ENCODE measurements at regions not wholly inside any gene's neighbourhood (a gene's known extent, or its start where the extent isn't known, plus 50 kb on each side); places are given as distances from the start of the nearest gene placed in this dataset.
"Not testable (repeated sequence)": the region's sequence is repeated elsewhere in the genome, so short reads cannot be mapped to it uniquely, and the experiment has no call there.

DNA sequence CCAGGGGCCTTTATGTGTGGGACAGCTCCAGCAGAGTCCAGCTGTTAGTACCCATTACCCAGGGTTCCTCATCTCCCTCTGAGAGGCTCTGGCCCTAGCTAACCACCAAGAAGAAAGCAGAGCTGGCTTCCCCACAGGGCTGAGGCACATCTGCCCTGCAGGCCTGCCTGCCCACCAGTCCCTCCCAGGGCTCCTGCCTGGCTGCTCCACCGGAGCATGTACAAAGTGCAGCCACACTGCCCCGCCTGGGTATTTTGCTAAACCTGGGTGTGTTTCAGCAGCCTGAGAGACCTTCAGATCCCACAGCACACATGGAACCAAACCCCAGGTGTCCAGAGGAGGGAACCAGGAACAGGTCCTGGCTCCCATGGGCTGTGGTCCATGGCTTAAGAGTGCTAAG lies 500.4 kb upstream of the KLHL4 start:
- no peak for DNase-seq
- TF ChIP-seq POLR2A (IDR thresholded peaks at IDR 0.05; ENCODE audit: low read length) (no peak), GATA1 (IDR thresholded peaks at IDR 0.05; ENCODE audit: low read depth, low read length) (no peak)

DNA sequence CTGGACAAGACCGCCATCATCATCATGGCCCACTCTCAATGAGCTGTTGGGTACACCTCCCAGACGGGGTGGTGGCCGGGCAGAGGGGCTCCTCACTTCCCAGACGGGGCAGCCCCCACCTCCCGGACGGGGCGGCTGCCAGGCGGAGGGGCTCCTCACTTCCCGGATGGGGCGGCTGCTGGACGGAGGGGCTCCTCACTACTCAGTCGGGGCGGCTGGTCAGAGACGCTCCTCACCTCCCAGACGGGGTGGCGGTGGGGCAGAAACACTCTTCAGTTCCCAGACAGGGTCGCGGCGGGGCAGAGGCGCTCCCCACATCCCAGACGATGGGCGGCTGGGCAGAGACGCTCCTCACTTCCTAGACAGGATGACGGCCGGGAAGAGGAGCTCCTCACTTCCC lies 484.5 kb upstream of the KLHL4 start:
- not testable (repeated sequence) for DNase-seq

DNA sequence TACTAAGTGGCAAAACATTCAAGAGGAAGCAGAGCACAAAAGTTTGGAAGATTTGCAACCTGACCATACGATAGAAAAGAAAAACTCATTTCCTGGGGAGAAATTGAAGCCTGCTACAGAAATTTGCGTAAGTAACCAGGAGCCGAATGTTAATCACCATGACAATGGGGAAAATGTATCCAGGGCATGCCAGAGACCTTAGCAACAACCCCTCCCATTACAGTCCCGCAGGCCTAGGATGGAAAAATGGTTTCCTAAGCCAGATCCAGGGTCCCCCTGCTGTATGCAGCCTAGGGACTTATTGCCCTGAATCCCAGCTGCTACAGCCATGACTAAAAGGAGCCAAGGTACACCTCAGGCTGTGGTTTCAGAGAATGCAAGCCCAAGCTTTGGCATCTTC lies 472.2 kb upstream of the KLHL4 start:
- TF ChIP-seq POLR2A (IDR thresholded peaks at IDR 0.05; ENCODE audit: low read length) (no peak), GATA1 (IDR thresholded peaks at IDR 0.05; ENCODE audit: low read depth, low read length) (no peak)
- DNase-seq = no peak

- TF ChIP-seq POLR2A (IDR thresholded peaks at IDR 0.05; ENCODE audit: low read length) = no peak
- no peak for TF ChIP-seq GATA1 (IDR thresholded peaks at IDR 0.05; ENCODE audit: low read depth, low read length)
- no peak for DNase-seq
Measured at GRCh38 chrX:87049567-87049966, 468.0 kb upstream of the KLHL4 start.

GRCh38 chrX:87063642-87064041 lies 454.0 kb upstream of the KLHL4 start:
- TF ChIP-seq POLR2A (IDR thresholded peaks at IDR 0.05; ENCODE audit: low read length) = no peak
- TF ChIP-seq GATA1 (IDR thresholded peaks at IDR 0.05; ENCODE audit: low read depth, low read length) = no peak
- no peak for DNase-seq

DNA sequence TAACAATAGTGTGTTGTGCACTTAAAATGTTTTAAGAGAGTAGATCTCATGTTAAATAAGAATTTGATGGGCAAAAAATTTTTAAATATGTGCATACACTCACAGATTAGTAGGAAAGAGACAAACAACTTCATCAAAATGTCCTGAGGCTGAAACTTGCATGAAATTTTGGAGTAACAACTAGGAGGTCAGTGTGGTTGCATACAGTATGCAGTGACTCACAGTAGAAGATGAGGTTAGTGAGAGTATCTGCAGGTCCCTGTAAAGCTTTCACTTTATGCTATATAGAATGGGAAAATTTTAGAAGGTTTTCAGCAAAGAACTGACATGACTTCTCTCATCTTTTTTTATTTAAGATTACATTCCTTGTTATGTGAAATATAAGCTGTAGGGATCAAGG lies 453.1 kb upstream of the KLHL4 start:
- TF ChIP-seq GATA1 (IDR thresholded peaks at IDR 0.05; ENCODE audit: low read depth, low read length) = no peak
- TF ChIP-seq POLR2A (IDR thresholded peaks at IDR 0.05; ENCODE audit: low read length) = no peak
- no peak for DNase-seq

GRCh38 chrX:87067795-87068369 lies 449.7 kb upstream of the KLHL4 start:
- TF ChIP-seq GATA1 (IDR thresholded peaks at IDR 0.05; ENCODE audit: low read depth, low read length) (no peak), POLR2A (IDR thresholded peaks at IDR 0.05; ENCODE audit: low read length) (no peak)
- no peak for DNase-seq

GRCh38 chrX:87078231-87078630 lies 439.4 kb upstream of the KLHL4 start:
- no peak for DNase-seq
- TF ChIP-seq GATA1 (IDR thresholded peaks at IDR 0.05; ENCODE audit: low read depth, low read length) (no peak), POLR2A (IDR thresholded peaks at IDR 0.05; ENCODE audit: low read length) (no peak)

GRCh38 chrX:87098477-87098876 lies 419.1 kb upstream of the KLHL4 start:
- no peak for TF ChIP-seq GATA1 (IDR thresholded peaks at IDR 0.05; ENCODE audit: low read depth, low read length)
- no peak for TF ChIP-seq POLR2A (IDR thresholded peaks at IDR 0.05; ENCODE audit: low read length)
- no peak for DNase-seq

DNA sequence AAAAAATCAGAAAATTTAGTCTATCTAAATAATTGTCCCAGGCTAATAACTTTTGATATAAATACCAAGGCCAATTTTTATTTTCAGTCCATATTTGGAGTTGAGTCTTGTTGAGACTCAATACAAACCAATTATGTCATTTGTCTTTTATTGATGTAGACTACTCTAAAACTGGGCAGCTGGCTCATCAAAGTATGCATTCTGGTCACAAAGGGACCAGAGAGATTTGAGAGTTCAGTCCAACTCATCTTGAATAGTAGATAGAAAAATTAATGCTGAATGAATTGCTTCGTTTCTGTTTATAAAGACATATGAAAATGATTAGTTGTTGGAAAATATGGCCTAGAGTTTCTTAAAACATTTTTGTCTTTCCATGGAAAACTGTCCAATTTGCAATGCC lies 412.5 kb upstream of the KLHL4 start:
- no peak for DNase-seq
- TF ChIP-seq POLR2A (IDR thresholded peaks at IDR 0.05; ENCODE audit: low read length) = no peak
- TF ChIP-seq GATA1 (IDR thresholded peaks at IDR 0.05; ENCODE audit: low read depth, low read length) = no peak

- TF ChIP-seq GATA1 (IDR thresholded peaks at IDR 0.05; ENCODE audit: low read depth, low read length) = no peak
- no peak for TF ChIP-seq POLR2A (IDR thresholded peaks at IDR 0.05; ENCODE audit: low read length)
- DNase-seq = no peak
Measured at GRCh38 chrX:87110142-87110541, 407.5 kb upstream of the KLHL4 start.

DNA sequence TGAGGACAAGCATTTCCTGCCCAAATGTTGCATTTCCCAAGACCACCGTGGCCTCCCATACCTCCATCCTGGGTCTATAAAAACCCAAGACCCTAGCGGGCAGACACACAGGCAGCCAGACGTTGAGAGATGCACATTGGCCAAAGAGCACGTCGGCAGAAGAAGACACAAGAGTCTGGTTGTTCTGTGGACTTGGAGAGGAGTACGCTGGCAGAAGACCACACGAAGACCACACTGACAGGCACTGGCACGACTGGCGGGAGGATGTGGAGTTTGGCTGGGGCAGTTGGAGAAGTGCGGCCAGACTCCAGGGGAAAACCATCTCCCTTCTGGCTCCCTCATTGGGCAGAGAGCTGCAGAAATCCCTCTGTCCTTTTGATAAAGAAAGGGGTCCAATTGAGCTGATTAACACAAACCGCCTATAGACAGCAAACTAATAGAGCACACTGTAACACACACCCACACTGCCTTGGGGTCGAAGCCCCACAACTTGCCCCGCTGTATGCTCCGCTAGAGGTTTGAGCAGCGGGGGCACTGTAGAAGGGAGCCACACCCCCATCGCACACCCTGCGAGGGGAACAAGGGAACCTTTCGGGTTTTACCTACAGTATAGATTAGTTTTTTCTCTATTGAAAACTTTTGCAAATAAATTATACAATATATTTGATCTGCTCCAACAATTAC lies 376.7 kb upstream of the KLHL4 start:
- DNase-seq = no peak
- no peak for TF ChIP-seq POLR2A (IDR thresholded peaks at IDR 0.05; ENCODE audit: low read length)
- TF ChIP-seq GATA1 (IDR thresholded peaks at IDR 0.05; ENCODE audit: low read depth, low read length) = no peak

DNA sequence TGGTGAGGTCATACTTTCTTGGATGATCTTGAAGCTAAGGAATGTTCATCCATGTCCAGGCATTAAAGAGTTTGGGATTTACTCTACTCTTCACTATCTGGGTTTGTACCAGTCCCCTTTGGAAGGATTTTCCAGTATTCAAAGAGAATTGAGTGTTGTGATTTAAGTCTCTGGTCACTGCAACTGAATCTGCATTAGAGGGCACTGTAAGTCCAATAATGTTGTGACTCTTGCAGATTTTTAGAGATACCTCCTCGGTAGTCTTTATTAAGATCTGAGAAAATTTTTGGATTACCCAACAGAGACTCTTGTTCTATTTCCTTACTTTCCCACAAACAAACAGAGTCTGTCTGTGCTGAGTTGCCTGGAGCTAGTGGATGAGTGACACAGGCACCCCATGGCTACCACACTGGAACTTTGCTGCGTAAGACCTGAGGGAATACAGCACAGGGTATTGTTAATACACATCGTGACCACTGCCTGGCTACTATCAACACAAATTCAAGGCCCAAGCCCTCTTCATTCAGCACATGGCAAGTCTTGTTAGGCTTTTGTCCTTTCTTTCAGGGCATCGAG lies 357.1 kb upstream of the KLHL4 start:
- TF ChIP-seq GATA1 (IDR thresholded peaks at IDR 0.05; ENCODE audit: low read depth, low read length) = no peak
- no peak for TF ChIP-seq POLR2A (IDR thresholded peaks at IDR 0.05; ENCODE audit: low read length)

GRCh38 chrX:87167841-87168240 lies 349.8 kb upstream of the KLHL4 start:
- TF ChIP-seq GATA1 (IDR thresholded peaks at IDR 0.05; ENCODE audit: low read depth, low read length) (no peak), POLR2A (IDR thresholded peaks at IDR 0.05; ENCODE audit: low read length) (no peak)

More for the DNA sequence above, 357.1 kb upstream of the KLHL4 start:
- DNase-seq = no peak

DNA sequence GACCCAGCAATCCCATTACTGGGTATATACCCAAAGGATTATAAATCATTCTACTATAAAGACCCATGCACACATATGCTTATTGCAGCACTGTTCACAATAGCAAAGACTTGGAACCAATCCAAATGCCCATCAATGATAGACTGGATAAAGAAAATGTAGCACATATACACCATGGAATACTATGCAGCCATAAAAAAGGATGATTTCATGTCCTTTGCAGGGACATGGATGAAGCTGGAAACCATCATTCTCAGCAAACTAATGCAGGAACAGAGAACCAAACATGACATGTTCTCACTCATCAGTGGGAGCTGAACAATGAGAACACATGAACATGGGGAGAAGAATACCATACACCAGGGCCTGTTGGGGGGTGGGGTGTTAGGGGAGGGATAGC lies 339.6 kb upstream of the KLHL4 start:
- DNase-seq = not testable (repeated sequence)

More at GRCh38 chrX:87167841-87168240, 349.8 kb upstream of the KLHL4 start:
- no peak for DNase-seq
